Brain microvascular endothelial cell (primary cell): ENCODE measurements at regions not wholly inside any gene's neighbourhood (a gene's known extent, or its start where the extent isn't known, plus 50 kb on each side); places are given as distances from the start of the nearest gene placed in this dataset.
A peak's percentile ranks its signal among the peaks of the same experiment; 100 is the strongest.

Source experiments
- DNase-seq: peaks from one replicate; pipeline ENCODE4 v3.0.0-alpha.2; 2020
- H3K27ac ChIP-seq: fragments of 250-450 bp; sonication (Bioruptor Pico); 2 replicates; pipeline ENCODE4 v1.5.1; 2020; ENCODE audit warnings: mild to moderate bottlenecking, moderate library complexity
- H3K27me3 ChIP-seq: fragments of 250-450 bp; sonication (Bioruptor Pico); replicated peaks from 2 replicates; pipeline ENCODE4 v1.5.1; 2020; ENCODE audit warnings: mild to moderate bottlenecking
- H3K36me3 ChIP-seq: fragments of 250-450 bp; sonication (Bioruptor Pico); replicated peaks from 2 replicates; pipeline ENCODE4 v1.5.1; 2020; ENCODE audit warnings: mild to moderate bottlenecking
- H3K4me3 ChIP-seq: 2 replicates; pipeline ENCODE4 v1.5.1; 2011; ENCODE audit warnings: low read depth, mild to moderate bottlenecking, control low read depth, low read length, moderate library complexity
- in situ Hi-C: cut with HindIII; loops from 2 replicates; pipeline ENCODE4 v1.10.0; 2017; ENCODE audit warnings: low sequenced_read_pairs, low pct_ligation_motif_present
- TF ChIP-seq, protein P1 (sequence below): IDR thresholded peaks from 2 replicates; pipeline ENCODE4 v1.5.1; 2011; ENCODE audit warnings: low read depth, mild to moderate bottlenecking, moderate library complexity, low read length, control low read depth, inconsistent platforms; ENCODE audit errors: missing control alignments

DNA sequence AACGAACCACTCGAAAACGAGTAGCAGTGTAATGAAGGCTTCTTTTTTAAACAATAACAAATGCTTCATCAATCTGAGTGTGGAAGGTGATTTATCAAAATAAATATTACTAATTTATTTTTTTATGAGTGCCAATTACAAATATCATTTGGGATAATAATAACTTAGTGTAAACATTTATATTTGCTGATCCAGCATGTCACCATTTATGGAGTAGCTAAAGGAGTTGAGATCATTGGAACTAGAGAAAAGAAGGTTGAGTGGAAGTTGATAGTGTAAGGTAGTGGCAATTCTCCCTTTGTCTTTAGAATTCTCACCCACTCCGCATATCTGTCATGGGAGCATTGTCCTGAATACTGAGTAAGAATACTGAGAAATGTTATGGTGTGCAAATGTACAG lies 67.1 kb upstream of the KIF26B start:
- TF ChIP-seq, protein P1, sequence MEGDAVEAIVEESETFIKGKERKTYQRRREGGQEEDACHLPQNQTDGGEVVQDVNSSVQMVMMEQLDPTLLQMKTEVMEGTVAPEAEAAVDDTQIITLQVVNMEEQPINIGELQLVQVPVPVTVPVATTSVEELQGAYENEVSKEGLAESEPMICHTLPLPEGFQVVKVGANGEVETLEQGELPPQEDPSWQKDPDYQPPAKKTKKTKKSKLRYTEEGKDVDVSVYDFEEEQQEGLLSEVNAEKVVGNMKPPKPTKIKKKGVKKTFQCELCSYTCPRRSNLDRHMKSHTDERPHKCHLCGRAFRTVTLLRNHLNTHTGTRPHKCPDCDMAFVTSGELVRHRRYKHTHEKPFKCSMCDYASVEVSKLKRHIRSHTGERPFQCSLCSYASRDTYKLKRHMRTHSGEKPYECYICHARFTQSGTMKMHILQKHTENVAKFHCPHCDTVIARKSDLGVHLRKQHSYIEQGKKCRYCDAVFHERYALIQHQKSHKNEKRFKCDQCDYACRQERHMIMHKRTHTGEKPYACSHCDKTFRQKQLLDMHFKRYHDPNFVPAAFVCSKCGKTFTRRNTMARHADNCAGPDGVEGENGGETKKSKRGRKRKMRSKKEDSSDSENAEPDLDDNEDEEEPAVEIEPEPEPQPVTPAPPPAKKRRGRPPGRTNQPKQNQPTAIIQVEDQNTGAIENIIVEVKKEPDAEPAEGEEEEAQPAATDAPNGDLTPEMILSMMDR = no peak
- Histone ChIP-seq H3K4me3 (no peak overlapping the region), H3K36me3 (no peaks in the 10 kb centered on the region), H3K27ac (no peak overlapping the region), H3K27me3 (no peaks in the 10 kb centered on the region)
- in situ Hi-C loops = no loop called here
- no peak for DNase-seq

- H3K4me3 ChIP-seq = no peak overlapping the region
- H3K36me3 ChIP-seq = no peaks in the 10 kb centered on the region
Measured at GRCh38 chr1:245086389-245086969, 68.3 kb upstream of the KIF26B start.

GRCh38 chr1:245085508-245086095 lies 69.2 kb upstream of the KIF26B start:
- TF ChIP-seq, protein P1 = peak; percentile 27
- DNase-seq = peak; percentile 95
- in situ Hi-C loops = no loop called here
- Histone ChIP-seq H3K27me3 (no peaks in the 10 kb centered on the region), H3K36me3 (no peaks in the 10 kb centered on the region), H3K4me3 (no peak overlapping the region), H3K27ac (peak overlapping the region; percentile 93)

More at GRCh38 chr1:245086389-245086969, 68.3 kb upstream of the KIF26B start:
- Histone ChIP-seq H3K27ac (peak overlapping the region; percentile 93), H3K27me3 (no peaks in the 10 kb centered on the region)
- peak; percentile 39 for DNase-seq
- TF ChIP-seq, protein P1 = no peak
- in situ Hi-C loops = no loop called here

GRCh38 chr1:245084551-245084950 lies 70.2 kb upstream of the KIF26B start:
- peak; percentile 38 for DNase-seq
- Histone ChIP-seq H3K4me3 (no peak overlapping the region), H3K36me3 (no peaks in the 10 kb centered on the region), H3K27ac (peak overlapping the region; percentile 93), H3K27me3 (no peaks in the 10 kb centered on the region)
- in situ Hi-C loops = no loop called here
- TF ChIP-seq, protein P1 = no peak

- Histone ChIP-seq H3K27me3 (no peaks in the 10 kb centered on the region), H3K27ac (no peak overlapping the region), H3K4me3 (no peak overlapping the region), H3K36me3 (no peaks in the 10 kb centered on the region)
- in situ Hi-C loops = no loop called here
- DNase-seq = peak; percentile 55
- TF ChIP-seq, protein P1 = peak; percentile 61
Measured at GRCh38 chr1:245079021-245079609, 75.7 kb upstream of the KIF26B start.

DNA sequence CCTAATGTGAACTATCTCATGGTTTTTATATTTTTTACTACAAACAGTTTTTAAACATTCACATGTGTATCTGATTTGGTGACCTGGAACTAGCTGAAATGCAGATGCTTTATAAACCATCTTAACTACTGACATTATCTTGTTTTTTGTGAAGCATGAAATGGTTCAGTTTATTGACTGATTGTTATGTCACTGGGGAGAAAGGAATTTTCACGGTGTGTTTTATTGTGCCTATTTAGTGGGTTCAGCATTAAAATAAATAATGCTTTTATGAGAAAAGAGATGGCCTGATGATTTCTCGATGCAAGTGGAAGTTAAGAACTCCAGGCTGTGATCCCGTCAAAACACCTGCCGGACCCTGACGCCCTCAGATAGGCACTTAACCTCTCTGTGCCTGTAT lies 79.9 kb upstream of the KIF26B start:
- no peak overlapping the region for H3K27ac ChIP-seq
- H3K27me3 ChIP-seq = no peaks in the 10 kb centered on the region
- DNase-seq = no peak
- TF ChIP-seq, protein P1 = no peak
- H3K4me3 ChIP-seq = no peak overlapping the region
- no peaks in the 10 kb centered on the region for H3K36me3 ChIP-seq
- in situ Hi-C loops = no loop called here
